Mesodermal cell (in vitro differentiated cells): ENCODE measurements at regions not wholly inside any gene's neighbourhood (a gene's known extent, or its start where the extent isn't known, plus 50 kb on each side); places are given as distances from the start of the nearest gene placed in this dataset.
"Not testable (repeated sequence)": the region's sequence is repeated elsewhere in the genome, so short reads cannot be mapped to it uniquely, and the experiment has no call there.

ENCODE experiments used
- H3K27ac ChIP-seq: 2 replicates; pipeline ENCODE4 v1.7.0; 2013; ENCODE audit warnings: mild to moderate bottlenecking, low read depth, low read length, moderate library complexity; ENCODE audit not compliant: severe bottlenecking
- H3K36me3 ChIP-seq: 2 replicates; pipeline ENCODE4 v1.7.1; 2013; ENCODE audit warnings: mild to moderate bottlenecking, low read length, moderate library complexity; ENCODE audit not compliant: control insufficient read depth, insufficient read depth
- H3K4me1 ChIP-seq: one replicate; pipeline ENCODE4 v1.7.1; 2013; ENCODE audit warnings: mild to moderate bottlenecking, low read length; ENCODE audit not compliant: insufficient read depth, control insufficient read depth, poor library complexity, severe bottlenecking
- H3K4me3 ChIP-seq: 2 replicates; pipeline ENCODE4 v1.7.0; 2013; ENCODE audit warnings: low read length, control low read depth, mild to moderate bottlenecking; ENCODE audit not compliant: insufficient read depth, poor library complexity, severe bottlenecking; ENCODE audit errors: extremely low read depth
- H3K9me3 ChIP-seq: 2 replicates; pipeline ENCODE4 v1.7.1; 2013; ENCODE audit warnings: mild to moderate bottlenecking, low read length, moderate library complexity; ENCODE audit not compliant: control insufficient read depth
- WGBS, 2 experiments: methylation state at CpG; one replicate each; pipeline ENCODE4 v1.1.5; 2013; ENCODE audit warnings: missing lambda C conversion rate in 2 of 2; ENCODE audit not compliant: insufficient coverage in 2 of 2; 5-methylcytosine and 5-hydroxymethylcytosine counted together

- no peaks in the 10 kb centered on the region for H3K9me3 ChIP-seq
- 93 to 94% methylated on average over 6 of the region's 8 CpGs for WGBS, 2 experiments
- H3K4me3 ChIP-seq = no peak overlapping the region
- H3K36me3 ChIP-seq = no peaks in the 10 kb centered on the region
- H3K27ac ChIP-seq = no peak overlapping the region
- H3K4me1 ChIP-seq = no peaks in the 10 kb centered on the region
Measured at GRCh38 chr14:38592764-38593442, 337.0 kb upstream of the CLEC14A start.

- Histone ChIP-seq H3K4me3 (no peak overlapping the region), H3K27ac (no peak overlapping the region), H3K36me3 (no peaks in the 10 kb centered on the region), H3K4me1 (no peaks in the 10 kb centered on the region), H3K9me3 (no peaks in the 10 kb centered on the region)
- WGBS, 2 experiments = 83 to 100% methylated on average over 1 of the region's 3 CpGs
Measured at GRCh38 chr14:38589747-38590350, 334.0 kb upstream of the CLEC14A start.

DNA sequence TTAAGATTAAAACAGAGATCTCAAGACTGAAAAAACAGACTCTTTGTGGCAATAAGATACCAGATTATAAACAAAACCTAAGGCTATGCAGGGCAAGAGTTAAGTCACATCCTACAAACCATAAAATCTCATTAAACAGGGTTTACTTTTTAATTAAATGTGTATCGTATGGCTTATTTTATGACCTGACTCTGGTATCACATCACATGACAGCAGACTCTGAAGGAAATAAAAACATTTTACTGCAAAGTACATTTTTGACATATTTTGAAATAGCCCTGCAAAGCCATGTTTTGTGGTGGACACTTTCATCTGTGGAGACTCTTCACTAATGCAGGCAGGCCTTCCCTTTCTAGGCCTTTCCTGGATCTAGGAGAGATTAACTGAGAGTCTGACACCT is 327.6 kb upstream of the CLEC14A start:
- Histone ChIP-seq H3K4me1 (no peaks in the 10 kb centered on the region), H3K36me3 (no peaks in the 10 kb centered on the region), H3K27ac (no peak overlapping the region), H3K9me3 (no peaks in the 10 kb centered on the region), H3K4me3 (no peak overlapping the region)
- WGBS, 2 experiments = 100% methylated on average over 1 of the region's 1 CpG; no CpG with 5 or more reads in 1 of the 2 experiments

DNA sequence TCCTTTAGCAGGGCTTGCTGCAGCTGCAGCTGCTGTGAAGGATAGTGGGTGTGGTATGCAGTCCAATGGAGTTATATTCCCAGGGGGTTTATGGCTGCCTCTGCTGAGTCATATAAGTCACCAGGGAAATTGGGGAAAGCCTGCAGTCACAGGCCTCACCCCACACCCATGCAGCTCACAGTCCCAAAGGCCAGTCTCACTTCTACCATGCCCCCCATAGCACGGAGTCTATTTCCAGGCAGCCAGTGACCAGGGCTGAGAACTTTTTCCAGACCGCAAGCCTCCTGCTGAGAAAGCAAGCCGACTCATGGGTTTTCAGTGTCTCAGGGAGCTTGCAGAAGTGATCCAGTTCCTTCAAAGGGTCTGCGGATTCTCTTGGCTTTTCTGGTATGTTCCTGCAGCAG is 322.4 kb upstream of the CLEC14A start:
- H3K4me1 ChIP-seq = no peaks in the 10 kb centered on the region
- no peak overlapping the region for H3K27ac ChIP-seq
- WGBS, 2 experiments = 82 to 87% methylated on average over 3 to 4 of the region's 4 CpGs

DNA sequence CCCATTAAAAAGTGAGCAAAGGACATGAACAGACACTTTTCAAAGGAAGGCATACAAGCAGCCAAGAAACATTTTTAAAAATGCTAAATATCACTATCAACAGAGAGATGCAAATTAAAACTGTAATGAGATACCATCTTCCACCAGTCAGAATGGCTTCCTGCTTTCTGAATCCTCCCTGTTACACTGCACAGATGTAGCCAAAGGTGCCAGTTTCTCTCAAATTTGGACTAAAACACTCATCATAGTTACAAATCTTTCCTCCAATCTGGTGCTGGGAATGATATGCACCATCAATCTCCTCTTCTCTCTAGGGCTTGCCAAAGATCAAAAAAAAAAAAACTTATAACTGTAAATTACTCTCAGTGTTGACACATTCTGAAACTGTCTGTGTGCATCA is 311.8 kb upstream of the CLEC14A start:
- Histone ChIP-seq H3K36me3 (no peaks in the 10 kb centered on the region), H3K9me3 (no peaks in the 10 kb centered on the region), H3K27ac (no peak overlapping the region), H3K4me1 (no peaks in the 10 kb centered on the region), H3K4me3 (no peak overlapping the region)

More for the DNA sequence above, 322.4 kb upstream of the CLEC14A start:
- Histone ChIP-seq H3K36me3 (no peaks in the 10 kb centered on the region), H3K4me3 (no peak overlapping the region), H3K9me3 (no peaks in the 10 kb centered on the region)

- H3K9me3 ChIP-seq = peaks cover 14% of the 10 kb centered on the region
- H3K36me3 ChIP-seq = no peaks in the 10 kb centered on the region
- no peak overlapping the region for H3K27ac ChIP-seq
- no peak overlapping the region for H3K4me3 ChIP-seq
- no peaks in the 10 kb centered on the region for H3K4me1 ChIP-seq
Measured at GRCh38 chr14:38561657-38562056, 305.8 kb upstream of the CLEC14A start.

GRCh38 chr14:38559711-38560110 is 303.8 kb upstream of the CLEC14A start:
- Histone ChIP-seq H3K27ac (no peak overlapping the region), H3K4me1 (no peaks in the 10 kb centered on the region), H3K4me3 (no peak overlapping the region), H3K36me3 (no peaks in the 10 kb centered on the region), H3K9me3 (peaks cover 14% of the 10 kb centered on the region)
- 43 to 79% methylated on average over 1 to 2 of the region's 2 CpGs for WGBS, 2 experiments

GRCh38 chr14:38557391-38557790 is 301.5 kb upstream of the CLEC14A start:
- not testable (repeated sequence) for H3K27ac ChIP-seq, H3K4me1 ChIP-seq, H3K4me3 ChIP-seq, H3K36me3 ChIP-seq
- H3K9me3 ChIP-seq = peaks cover 14% of the 10 kb centered on the region

DNA sequence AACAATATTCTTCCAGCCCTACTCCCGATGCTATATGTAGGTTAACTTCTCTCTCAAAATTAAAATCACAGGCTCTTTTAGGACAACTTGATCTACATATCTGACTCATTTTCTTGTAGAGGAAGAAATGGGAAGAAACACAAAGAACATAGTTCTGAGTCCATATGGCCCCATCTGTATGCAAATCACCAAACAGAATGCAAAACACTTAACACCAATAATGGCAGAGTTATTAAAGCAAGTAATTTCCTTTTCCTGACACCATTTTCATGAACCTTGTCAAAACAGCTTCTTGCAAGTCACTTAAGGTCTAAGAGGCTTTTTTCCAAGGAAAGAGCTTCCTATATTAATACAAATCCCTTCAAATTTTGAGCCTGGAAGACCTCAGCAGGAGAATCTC is 300.4 kb upstream of the CLEC14A start:
- H3K36me3 ChIP-seq = no peaks in the 10 kb centered on the region
- WGBS, 2 experiments = no CpG with 5 or more reads among the region's 1 CpG
- H3K4me1 ChIP-seq = no peaks in the 10 kb centered on the region
- H3K9me3 ChIP-seq = peaks cover 14% of the 10 kb centered on the region
- no peak overlapping the region for H3K4me3 ChIP-seq
- H3K27ac ChIP-seq = no peak overlapping the region

DNA sequence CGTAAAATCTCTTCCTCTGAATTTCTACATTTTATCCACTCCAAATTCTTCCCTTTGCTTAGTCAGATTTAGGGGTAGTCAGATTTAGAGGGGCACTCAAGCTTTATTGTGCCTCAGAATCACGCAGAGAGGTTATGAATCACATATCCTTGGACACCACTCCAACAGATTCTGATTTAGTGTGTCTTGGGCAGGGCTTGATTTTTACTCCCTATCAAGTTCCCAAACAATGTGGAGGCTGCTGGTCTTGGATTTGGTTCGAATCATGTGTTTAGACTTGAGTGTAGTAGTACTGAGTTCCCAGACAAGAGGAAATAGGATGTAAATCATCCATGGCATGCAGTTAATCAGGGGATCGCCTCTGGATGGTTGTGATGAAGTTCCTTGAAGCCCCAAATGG is 298.1 kb upstream of the CLEC14A start:
- no peak overlapping the region for H3K4me3 ChIP-seq
- WGBS, 2 experiments = 85 to 88% methylated on average over 2 to 3 of the region's 4 CpGs
- no peak overlapping the region for H3K27ac ChIP-seq
- peaks cover 3% of the 10 kb centered on the region for H3K9me3 ChIP-seq
- no peaks in the 10 kb centered on the region for H3K4me1 ChIP-seq
- H3K36me3 ChIP-seq = no peaks in the 10 kb centered on the region

GRCh38 chr14:38553586-38553985 is 297.7 kb upstream of the CLEC14A start:
- H3K4me3 ChIP-seq = no peak overlapping the region
- no peak overlapping the region for H3K27ac ChIP-seq
- no peaks in the 10 kb centered on the region for H3K4me1 ChIP-seq
- H3K9me3 ChIP-seq = peaks cover 3% of the 10 kb centered on the region
- H3K36me3 ChIP-seq = no peaks in the 10 kb centered on the region
